ENCODE measurements at regions not wholly inside any gene's neighbourhood (a gene's known extent, or its start where the extent isn't known, plus 50 kb on each side); places are given as distances from the start of the nearest gene placed in this dataset.

DNA sequence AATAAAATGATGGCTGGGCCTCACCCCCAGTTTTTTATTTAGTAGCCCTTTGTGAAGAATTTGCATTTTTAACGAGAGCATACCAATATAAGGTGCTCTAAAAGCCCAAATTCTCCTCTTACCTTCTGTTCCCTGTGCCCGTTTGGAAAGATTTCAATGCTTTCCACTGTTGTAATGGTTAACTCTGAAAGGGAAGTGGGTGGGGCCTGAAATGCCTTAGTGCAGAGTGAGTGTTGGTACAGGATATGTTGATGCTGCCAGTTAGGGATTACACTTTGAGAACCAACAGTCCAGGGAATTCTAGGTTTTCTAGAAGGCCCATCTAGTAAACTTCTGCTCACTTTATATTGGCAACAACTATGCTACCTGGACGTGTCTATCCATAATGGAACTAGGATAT is 562.7 kb upstream of the NRSN1 start (continued):
- no peak for TF ChIP-seq ZNF701 (tag by site-specific recombination; IDR thresholded peaks at IDR 0.05)
- TF ChIP-seq REPIN1 (tag by site-specific recombination; IDR thresholded peaks at IDR 0.05; ENCODE audit: low read depth): no peak
- no peak for TF ChIP-seq ZNF501 (tag by site-specific recombination; IDR thresholded peaks at IDR 0.05)
- no peak for TF ChIP-seq ZNF202 (tag by site-specific recombination; IDR thresholded peaks at IDR 0.05; ENCODE audit: borderline replicate concordance)
- TF ChIP-seq, protein P1, sequence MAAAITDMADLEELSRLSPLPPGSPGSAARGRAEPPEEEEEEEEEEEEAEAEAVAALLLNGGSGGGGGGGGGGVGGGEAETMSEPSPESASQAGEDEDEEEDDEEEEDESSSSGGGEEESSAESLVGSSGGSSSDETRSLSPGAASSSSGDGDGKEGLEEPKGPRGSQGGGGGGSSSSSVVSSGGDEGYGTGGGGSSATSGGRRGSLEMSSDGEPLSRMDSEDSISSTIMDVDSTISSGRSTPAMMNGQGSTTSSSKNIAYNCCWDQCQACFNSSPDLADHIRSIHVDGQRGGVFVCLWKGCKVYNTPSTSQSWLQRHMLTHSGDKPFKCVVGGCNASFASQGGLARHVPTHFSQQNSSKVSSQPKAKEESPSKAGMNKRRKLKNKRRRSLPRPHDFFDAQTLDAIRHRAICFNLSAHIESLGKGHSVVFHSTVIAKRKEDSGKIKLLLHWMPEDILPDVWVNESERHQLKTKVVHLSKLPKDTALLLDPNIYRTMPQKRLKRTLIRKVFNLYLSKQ (tag by site-specific recombination; IDR thresholded peaks at IDR 0.05; ENCODE audit: borderline replicate concordance): no peak
- TF ChIP-seq, protein P2, sequence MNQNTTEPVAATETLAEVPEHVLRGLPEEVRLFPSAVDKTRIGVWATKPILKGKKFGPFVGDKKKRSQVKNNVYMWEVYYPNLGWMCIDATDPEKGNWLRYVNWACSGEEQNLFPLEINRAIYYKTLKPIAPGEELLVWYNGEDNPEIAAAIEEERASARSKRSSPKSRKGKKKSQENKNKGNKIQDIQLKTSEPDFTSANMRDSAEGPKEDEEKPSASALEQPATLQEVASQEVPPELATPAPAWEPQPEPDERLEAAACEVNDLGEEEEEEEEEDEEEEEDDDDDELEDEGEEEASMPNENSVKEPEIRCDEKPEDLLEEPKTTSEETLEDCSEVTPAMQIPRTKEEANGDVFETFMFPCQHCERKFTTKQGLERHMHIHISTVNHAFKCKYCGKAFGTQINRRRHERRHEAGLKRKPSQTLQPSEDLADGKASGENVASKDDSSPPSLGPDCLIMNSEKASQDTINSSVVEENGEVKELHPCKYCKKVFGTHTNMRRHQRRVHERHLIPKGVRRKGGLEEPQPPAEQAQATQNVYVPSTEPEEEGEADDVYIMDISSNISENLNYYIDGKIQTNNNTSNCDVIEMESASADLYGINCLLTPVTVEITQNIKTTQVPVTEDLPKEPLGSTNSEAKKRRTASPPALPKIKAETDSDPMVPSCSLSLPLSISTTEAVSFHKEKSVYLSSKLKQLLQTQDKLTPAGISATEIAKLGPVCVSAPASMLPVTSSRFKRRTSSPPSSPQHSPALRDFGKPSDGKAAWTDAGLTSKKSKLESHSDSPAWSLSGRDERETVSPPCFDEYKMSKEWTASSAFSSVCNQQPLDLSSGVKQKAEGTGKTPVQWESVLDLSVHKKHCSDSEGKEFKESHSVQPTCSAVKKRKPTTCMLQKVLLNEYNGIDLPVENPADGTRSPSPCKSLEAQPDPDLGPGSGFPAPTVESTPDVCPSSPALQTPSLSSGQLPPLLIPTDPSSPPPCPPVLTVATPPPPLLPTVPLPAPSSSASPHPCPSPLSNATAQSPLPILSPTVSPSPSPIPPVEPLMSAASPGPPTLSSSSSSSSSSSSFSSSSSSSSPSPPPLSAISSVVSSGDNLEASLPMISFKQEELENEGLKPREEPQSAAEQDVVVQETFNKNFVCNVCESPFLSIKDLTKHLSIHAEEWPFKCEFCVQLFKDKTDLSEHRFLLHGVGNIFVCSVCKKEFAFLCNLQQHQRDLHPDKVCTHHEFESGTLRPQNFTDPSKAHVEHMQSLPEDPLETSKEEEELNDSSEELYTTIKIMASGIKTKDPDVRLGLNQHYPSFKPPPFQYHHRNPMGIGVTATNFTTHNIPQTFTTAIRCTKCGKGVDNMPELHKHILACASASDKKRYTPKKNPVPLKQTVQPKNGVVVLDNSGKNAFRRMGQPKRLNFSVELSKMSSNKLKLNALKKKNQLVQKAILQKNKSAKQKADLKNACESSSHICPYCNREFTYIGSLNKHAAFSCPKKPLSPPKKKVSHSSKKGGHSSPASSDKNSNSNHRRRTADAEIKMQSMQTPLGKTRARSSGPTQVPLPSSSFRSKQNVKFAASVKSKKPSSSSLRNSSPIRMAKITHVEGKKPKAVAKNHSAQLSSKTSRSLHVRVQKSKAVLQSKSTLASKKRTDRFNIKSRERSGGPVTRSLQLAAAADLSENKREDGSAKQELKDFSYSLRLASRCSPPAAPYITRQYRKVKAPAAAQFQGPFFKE (tag by site-specific recombination; IDR thresholded peaks at IDR 0.05; ENCODE audit: borderline replicate concordance): no peak
- TF ChIP-seq ZIC2 (tag by site-specific recombination; IDR thresholded peaks at IDR 0.05): no peak
- no peak for TF ChIP-seq ZNF138 (tag by site-specific recombination; IDR thresholded peaks at IDR 0.05; ENCODE audit: borderline replicate concordance)
- no peak for TF ChIP-seq KLF7 (tag by site-specific recombination; IDR thresholded peaks at IDR 0.05; ENCODE audit: borderline replicate concordance)

DNA sequence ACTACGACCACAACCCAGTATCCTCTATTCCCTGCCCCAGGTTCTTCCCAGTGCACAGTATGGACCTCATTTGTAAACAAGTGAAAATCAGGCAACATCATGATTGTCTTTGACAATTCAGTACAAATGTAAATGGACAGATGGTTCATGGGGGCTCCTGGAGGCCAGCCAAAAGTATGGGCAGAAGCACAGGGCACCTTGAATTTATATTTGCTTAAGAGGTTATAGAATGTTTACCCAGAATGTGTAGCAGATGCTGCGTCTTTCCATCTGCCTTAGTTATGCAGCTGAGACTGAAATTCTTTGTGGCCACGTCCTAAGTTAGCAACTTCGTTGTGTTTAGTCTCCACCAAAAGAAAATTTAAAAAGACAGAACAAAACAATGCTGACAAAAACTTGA is 559.6 kb upstream of the NRSN1 start:
- TF ChIP-seq ZNF600 (tag by site-specific recombination; IDR thresholded peaks at IDR 0.05) (no peak), HOXA7 (CRISPR knock-in tag; IDR thresholded peaks at IDR 0.05; ENCODE audit: borderline replicate concordance) (no peak), MZF1 (tag by site-specific recombination; IDR thresholded peaks at IDR 0.05; ENCODE audit: borderline replicate concordance) (no peak), YY1 (tag by site-specific recombination; IDR thresholded peaks at IDR 0.05) (no peak), SP7 (tag by site-specific recombination; IDR thresholded peaks at IDR 0.05) (no peak), ZNF121 (tag by site-specific recombination; IDR thresholded peaks at IDR 0.05) (no peak), ZNF585B (tag by site-specific recombination; IDR thresholded peaks at IDR 0.05) (no peak), OVOL3 (tag by site-specific recombination; IDR thresholded peaks at IDR 0.05) (no peak), KLF8 (tag by site-specific recombination; IDR thresholded peaks at IDR 0.05) (no peak), ZNF211 (tag by site-specific recombination; IDR thresholded peaks at IDR 0.05; ENCODE audit: low read depth) (no peak), ZNF792 (tag by site-specific recombination; IDR thresholded peaks at IDR 0.05) (no peak), ZNF623 (tag by site-specific recombination; IDR thresholded peaks at IDR 0.05) (no peak), GLI2 (tag by site-specific recombination; IDR thresholded peaks at IDR 0.05; ENCODE audit: borderline replicate concordance, low read depth) (no peak), ZEB2 (tag by site-specific recombination; IDR thresholded peaks at IDR 0.05) (no peak), ZNF530 (tag by site-specific recombination; IDR thresholded peaks at IDR 0.05; ENCODE audit: low read depth) (no peak), ZNF544 (tag by site-specific recombination; IDR thresholded peaks at IDR 0.05) (no peak), ZBTB1 (tag by site-specific recombination; IDR thresholded peaks at IDR 0.05) (no peak), ZNF169 (tag by site-specific recombination; IDR thresholded peaks at IDR 0.05) (no peak)
- TF ChIP-seq, protein P3, sequence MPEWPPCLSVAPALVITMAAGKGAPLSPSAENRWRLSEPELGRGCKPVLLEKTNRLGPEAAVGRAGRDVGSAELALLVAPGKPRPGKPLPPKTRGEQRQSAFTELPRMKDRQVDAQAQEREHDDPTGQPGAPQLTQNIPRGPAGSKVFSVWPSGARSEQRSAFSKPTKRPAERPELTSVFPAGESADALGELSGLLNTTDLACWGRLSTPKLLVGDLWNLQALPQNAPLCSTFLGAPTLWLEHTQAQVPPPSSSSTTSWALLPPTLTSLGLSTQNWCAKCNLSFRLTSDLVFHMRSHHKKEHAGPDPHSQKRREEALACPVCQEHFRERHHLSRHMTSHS (tag by site-specific recombination; IDR thresholded peaks at IDR 0.05): no peak
- TF ChIP-seq, protein P4, sequence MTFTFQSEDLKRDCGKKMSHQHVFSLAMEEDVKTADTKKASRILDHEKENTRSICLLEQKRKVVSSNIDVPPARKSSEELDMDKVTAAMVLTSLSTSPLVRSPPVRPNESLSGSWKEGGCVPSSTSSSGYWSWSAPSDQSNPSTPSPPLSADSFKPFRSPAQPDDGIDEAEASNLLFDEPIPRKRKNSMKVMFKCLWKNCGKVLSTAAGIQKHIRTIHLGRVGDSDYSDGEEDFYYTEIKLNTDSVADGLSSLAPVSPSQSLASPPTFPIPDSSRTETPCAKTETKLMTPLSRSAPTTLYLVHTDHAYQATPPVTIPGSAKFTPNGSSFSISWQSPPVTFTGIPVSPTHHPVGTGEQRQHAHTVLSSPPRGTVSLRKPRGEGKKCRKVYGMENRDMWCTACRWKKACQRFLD (tag by site-specific recombination; IDR thresholded peaks at IDR 0.05): no peak
- CTCF ChIA-PET: interaction anchor here (0.7 kb wide), 1 partner anchor 22 kb away, joined by 3 read pairs; no protein-coding TSS in a partner anchor
- no peaks in the 10 kb centered on the region for H3K4me1 ChIP-seq (ENCODE audit: control insufficient read depth, insufficient read depth, low read length)
- H3K9me3 ChIP-seq (ENCODE audit: control insufficient read depth, insufficient read depth, low read depth, low read length): no peaks in the 10 kb centered on the region
- POLR2A ChIA-PET: no interaction called here
- no peak overlapping the region for H3K27ac ChIP-seq (ENCODE audit: extremely low read depth, low read depth, low read length)
- H3K36me3 ChIP-seq (ENCODE audit: control insufficient read depth in 2 of 2, insufficient read depth in 1 of 2, low read length in 2 of 2): no peaks in the 10 kb centered on the region
- H3K4me3 ChIP-seq (ENCODE audit: low read depth, low read length): no peak overlapping the region
